DMS114 treated with DMSO at 0.1 percent for 48 hours (cell line): ENCODE measurements at regions not wholly inside any gene's neighbourhood (a gene's known extent, or its start where the extent isn't known, plus 50 kb on each side); places are given as distances from the start of the nearest gene placed in this dataset.
"Not testable (repeated sequence)": the region's sequence is repeated elsewhere in the genome, so short reads cannot be mapped to it uniquely, and the experiment has no call there.

Source experiments
- DNase-seq: peaks from one replicate; lab custom pipeline; 2025; ENCODE audit not compliant: unreplicated experiment; lab: John Stamatoyannopoulos, UW

DNA sequence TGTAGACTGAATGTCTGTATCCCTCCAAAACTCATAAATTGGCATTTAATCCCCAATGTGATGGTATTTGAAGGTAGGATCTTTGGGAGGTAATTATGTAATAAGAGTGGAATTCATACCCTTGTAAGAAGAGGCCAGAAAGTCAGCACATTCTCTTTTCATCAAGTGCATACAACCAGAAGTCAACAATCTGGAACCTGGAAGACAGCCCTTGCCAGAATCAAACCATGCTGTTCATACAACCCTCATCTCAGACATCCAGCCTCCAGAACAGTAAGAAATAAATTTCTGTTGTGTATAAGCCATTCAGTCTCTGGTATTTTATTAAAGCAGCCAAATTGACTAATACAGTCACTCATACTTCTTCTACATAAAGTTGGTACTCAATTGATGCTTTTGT, 481.0 kb upstream of the SOX9 start:
- DNase-seq: no peak

- not testable (repeated sequence) for DNase-seq
Measured at GRCh38 chr17:71646890-71647289, 473.9 kb upstream of the SOX9 start.

DNA sequence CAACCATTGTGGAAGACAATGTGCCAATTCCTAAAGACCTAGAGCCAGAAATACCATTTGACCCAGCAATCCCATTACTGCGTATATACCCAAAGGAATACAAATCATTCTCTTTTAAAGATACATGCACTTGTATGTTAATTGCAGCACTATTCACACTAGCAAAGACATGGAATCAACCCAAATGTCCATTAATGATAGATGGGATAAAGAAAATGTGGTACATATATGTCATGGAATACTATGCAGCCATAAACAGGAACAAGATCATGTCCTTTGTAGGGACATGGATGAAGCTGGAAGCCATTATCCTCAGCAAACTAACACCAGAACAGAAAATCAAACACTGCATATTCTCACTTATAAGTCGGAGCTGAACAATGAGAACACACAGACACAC, 472.5 kb upstream of the SOX9 start:
- not testable (repeated sequence) for DNase-seq

DNA sequence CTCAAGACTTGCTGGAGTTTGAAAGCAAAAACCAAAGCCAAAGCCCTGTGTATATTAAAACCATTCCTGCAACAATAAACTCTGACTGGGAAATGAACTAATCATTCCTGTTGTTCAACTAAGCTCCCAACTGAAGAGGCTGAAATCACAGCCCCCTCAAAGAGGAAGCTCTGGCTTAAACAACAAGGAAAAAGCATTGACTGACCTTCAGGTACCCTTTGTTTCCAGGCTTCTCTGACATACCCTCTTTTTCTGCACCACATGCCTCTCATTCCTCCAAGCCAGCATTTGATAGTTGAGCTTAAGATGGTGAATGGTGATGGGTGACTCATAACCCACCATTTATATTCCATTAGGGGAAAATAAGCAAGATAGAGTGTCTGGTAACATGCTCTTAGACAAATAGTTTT, 470.9 kb upstream of the SOX9 start:
- DNase-seq: no peak

GRCh38 chr17:71655542-71655941, 465.3 kb upstream of the SOX9 start:
- no peak for DNase-seq

DNA sequence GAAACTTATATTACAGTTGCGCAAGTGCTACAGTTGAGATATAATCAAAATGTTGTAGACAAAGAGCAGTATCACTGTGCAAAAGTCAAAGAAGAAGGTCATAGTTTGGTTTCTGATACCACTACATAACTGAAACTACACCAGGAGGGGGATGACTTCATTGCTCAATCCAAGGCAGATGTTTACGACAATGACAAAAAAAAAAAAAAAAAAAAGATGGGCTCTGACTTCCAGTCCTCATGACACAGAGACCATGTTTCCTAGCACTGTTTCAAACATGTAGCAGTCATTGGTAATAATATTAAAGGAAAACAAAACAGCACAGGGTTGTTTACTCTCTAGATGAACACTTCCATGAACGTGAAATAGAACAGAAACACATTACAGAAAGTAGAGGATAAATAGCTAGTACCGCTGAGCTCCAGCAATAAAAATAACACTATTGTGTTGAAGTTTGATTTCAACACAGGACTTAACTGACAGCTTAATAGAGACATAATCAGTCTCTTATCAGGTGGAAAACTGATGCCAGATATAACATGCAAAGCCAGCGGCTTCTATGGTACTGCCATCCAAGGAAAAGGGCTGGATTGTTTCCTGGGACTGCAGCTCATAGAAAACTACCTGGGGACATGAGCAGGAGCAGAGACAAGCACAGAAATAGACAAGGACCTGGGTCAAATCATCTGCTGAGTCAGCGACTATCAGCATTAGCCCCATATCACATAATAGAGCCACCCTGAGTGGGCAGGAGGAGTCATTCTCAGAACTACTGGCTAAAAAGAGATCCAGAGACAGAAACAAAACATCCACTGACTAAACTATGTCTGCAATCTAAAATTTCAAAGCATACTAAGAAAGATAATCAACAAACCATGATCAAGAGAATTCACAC, 463.6 kb upstream of the SOX9 start:
- no peak for DNase-seq

- no peak for DNase-seq
Measured at GRCh38 chr17:71658996-71659395, 461.8 kb upstream of the SOX9 start.

GRCh38 chr17:71664861-71665260, 456.0 kb upstream of the SOX9 start:
- no peak for DNase-seq

- no peak for DNase-seq
Measured at GRCh38 chr17:71666047-71666446, 454.8 kb upstream of the SOX9 start.

- DNase-seq: no peak
Measured at GRCh38 chr17:71667661-71668060, 453.2 kb upstream of the SOX9 start.

GRCh38 chr17:71668807-71669206, 452.0 kb upstream of the SOX9 start:
- DNase-seq: no peak

DNA sequence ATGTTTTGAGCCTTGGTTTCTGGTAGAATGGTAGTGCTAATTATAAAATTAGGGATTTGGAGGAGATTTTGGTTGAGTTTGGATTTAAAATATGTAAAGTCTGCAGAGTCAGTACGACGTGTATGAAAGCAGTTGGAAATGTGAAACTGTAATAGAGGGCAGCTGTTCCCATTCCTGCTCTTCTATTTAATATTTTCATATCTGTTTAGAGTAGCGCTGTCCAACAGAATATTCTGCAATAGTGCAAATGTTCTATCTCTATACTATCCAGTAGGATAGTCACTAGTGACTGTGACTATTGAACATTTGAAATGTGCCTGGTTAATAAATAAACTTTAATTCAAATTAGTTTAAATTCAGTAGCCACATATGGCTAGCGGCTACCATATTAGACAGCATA, 443.4 kb upstream of the SOX9 start:
- DNase-seq: no peak

GRCh38 chr17:71679832-71680231, 441.0 kb upstream of the SOX9 start:
- no peak for DNase-seq

DNA sequence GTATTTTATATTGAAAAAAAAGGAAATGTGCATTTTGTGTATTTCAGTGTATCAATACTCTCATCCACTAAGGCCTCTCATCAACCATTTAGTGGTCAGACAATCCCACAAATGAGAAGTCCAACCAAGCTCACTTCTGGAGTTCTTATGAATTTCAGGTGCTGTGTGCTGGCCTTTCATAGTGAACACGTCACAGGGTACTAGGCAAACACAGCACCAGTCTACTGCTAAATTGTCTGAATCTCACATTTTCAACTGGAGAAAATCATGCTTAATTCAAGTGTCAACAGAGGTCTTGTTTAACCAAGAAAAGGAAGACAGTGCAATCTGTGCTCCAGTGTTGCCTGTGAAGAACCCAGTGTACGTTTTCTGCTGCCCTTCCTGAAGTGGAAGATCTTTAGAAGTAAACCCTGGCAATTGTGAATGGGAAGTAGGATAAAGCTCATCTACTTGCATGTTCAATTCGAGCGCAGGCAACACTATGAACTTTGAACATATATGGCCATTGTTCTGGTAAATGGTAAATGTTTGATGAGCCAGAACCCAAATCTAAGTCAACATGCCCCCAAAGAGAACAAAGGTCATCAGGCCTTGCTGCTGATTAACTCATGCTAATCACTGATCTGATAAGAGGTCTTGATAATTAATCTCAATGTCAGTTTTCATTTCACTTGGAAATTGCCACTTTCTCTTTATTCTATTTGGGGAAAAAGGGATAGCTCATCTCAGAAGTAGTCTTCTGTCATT, 439.2 kb upstream of the SOX9 start:
- DNase-seq: no peak

DNA sequence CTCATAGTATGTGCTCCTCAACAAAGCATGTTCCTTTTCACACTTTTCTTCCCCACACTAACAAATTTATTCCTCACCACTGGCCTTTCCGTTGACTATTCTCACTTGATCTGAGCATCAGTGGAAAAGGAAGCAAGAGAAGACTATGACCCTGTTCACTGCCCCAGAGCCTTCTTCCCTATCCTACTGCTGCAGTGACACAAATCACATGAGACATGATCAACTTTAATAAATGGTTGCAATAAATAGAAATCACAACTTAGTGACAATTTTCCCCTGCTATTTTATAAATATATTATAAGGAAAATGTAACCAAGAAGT, 438.7 kb upstream of the SOX9 start:
- no peak for DNase-seq

- no peak for DNase-seq
Measured at GRCh38 chr17:71689782-71690181, 431.0 kb upstream of the SOX9 start.

DNA sequence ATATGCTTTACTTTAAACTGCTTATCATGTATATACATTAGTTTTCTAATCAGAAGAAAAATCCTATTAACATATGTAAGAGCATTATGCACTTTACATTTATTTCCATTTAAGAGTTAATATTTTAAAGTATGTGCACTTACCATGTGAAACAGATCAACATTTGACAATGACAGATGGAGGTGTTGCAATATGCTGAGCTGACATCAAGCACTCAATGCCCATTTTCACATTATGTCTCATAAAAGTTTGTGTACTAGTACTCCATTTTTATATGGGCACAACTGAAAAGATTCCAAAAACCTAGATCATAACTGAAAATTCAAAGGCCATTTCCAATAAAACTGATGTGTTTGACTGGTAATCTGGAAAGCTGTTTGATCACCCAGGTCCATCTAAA, 420.9 kb upstream of the SOX9 start:
- no peak for DNase-seq

GRCh38 chr17:71703701-71704100, 417.1 kb upstream of the SOX9 start:
- no peak for DNase-seq

DNA sequence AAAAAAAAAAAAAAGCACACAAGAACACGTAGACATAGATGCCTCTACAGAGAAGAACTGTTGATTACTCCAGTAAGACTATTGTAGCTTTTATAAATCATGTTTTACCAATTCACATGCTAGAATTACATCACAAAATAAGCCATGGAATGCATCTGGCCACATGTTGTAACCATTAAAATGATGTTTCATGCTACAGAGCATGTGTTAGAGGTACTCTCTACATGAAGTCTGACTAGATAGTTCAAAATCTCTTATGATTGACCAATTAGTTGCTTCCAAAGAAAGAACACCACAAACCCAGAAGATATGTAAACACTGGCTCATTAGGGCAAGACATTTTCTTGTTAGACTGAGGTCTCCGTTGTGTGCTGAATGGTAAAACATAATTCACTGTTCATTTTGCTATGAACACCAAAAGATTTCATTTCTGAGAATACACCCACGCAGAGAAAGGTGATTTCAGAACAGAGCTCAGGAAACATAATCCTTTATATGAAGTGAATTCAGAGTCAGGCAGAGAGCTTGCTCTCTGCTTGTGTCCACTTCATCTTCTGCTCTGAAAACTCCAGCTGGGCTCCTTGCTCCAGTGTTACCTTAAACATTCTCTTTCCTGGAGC, 411.4 kb upstream of the SOX9 start:
- no peak for DNase-seq

DNA sequence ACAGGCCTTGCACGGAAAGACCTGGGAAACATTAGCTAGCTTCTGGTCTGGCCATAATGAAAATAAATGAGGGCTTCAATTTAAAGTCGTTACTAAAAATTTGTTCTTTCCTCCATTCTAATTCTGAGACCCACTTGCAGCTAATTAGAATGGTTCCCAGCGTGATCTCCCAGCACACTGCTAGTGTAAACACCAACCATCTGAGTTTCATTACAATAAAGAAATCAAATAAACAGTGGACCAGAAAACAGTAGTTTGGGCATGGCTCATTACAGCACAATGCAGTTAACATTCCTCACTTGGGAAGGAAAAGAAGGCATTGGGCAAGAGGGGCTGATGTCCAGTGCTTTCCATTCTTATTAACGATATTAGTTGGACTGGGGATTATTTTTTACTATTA, 410.9 kb upstream of the SOX9 start:
- no peak for DNase-seq

- DNase-seq: no peak
Measured at GRCh38 chr17:71710816-71711215, 410.0 kb upstream of the SOX9 start.

GRCh38 chr17:71713846-71714245, 407.0 kb upstream of the SOX9 start:
- DNase-seq: no peak
